ENCODE measurements at regions not wholly inside any gene's neighbourhood (a gene's known extent, or its start where the extent isn't known, plus 50 kb on each side); places are given as distances from the start of the nearest gene placed in this dataset.

GRCh38 chr1:213821943-213822334, 165.8 kb upstream of the PROX1 start:
- no peak for DNase-seq
- no peak overlapping the region for H3K27ac ChIP-seq (ENCODE audit: insufficient read depth in 1 of 2, low read depth in 1 of 2, low read length in 2 of 2, poor library complexity in 1 of 2, severe bottlenecking in 2 of 2)
- ChIA-PET POLR2A (no interaction called here), CTCF (no interaction called here)
- H3K4me1 ChIP-seq (ENCODE audit: control extremely low read depth in 1 of 4, control insufficient read depth in 4 of 4, insufficient read depth in 4 of 4, low read length in 3 of 4) = no peaks in the 10 kb centered on the region
- no peaks in the 10 kb centered on the region for H3K36me3 ChIP-seq (ENCODE audit: control insufficient read depth in 4 of 4, insufficient read depth in 4 of 4, low read length in 3 of 4)
- H3K9me3 ChIP-seq (ENCODE audit: control extremely low read depth in 1 of 5, control insufficient read depth in 4 of 5, insufficient read depth in 2 of 5, low read depth in 1 of 5, low read length in 4 of 5) = no peaks in the 10 kb centered on the region
- WGBS (ENCODE audit: insufficient coverage) = 0% methylated on average over 1 of the region's 1 CpG
- H3K27me3 ChIP-seq (replicated peaks in 2 of 5; ENCODE audit: control insufficient read depth in 4 of 5, insufficient read depth in 5 of 5, low read length in 4 of 5) = no peaks in the 10 kb centered on the region
- no peak overlapping the region for H3K4me3 ChIP-seq (ENCODE audit: control insufficient read depth in 1 of 7, extremely low read depth in 1 of 7, insufficient read depth in 4 of 7, low read depth in 2 of 7, low read length in 6 of 7)

GRCh38 chr1:213826891-213827290, 160.9 kb upstream of the PROX1 start:
- ChIA-PET CTCF (no interaction called here), POLR2A (no interaction called here)
- H3K36me3 ChIP-seq (ENCODE audit: control insufficient read depth in 4 of 4, insufficient read depth in 4 of 4, low read length in 3 of 4) = no peaks in the 10 kb centered on the region
- H3K27me3 ChIP-seq (replicated peaks in 2 of 5; ENCODE audit: control insufficient read depth in 4 of 5, insufficient read depth in 5 of 5, low read length in 4 of 5) = no peaks in the 10 kb centered on the region
- peaks cover 0 to 3% (median 0%) of the 10 kb centered on the region in 5 experiments for H3K9me3 ChIP-seq (ENCODE audit: control extremely low read depth in 1 of 5, control insufficient read depth in 4 of 5, insufficient read depth in 2 of 5, low read depth in 1 of 5, low read length in 4 of 5)
- H3K27ac ChIP-seq (ENCODE audit: insufficient read depth in 1 of 2, low read depth in 1 of 2, low read length in 2 of 2, poor library complexity in 1 of 2, severe bottlenecking in 2 of 2) = no peak overlapping the region
- 94% methylated on average over 3 of the region's 4 CpGs for WGBS (ENCODE audit: insufficient coverage)
- H3K4me3 ChIP-seq (ENCODE audit: control insufficient read depth in 1 of 7, extremely low read depth in 1 of 7, insufficient read depth in 4 of 7, low read depth in 2 of 7, low read length in 6 of 7) = no peak overlapping the region
- H3K4me1 ChIP-seq (ENCODE audit: control extremely low read depth in 1 of 4, control insufficient read depth in 4 of 4, insufficient read depth in 4 of 4, low read length in 3 of 4) = no peaks in the 10 kb centered on the region
- no peak for DNase-seq

DNA sequence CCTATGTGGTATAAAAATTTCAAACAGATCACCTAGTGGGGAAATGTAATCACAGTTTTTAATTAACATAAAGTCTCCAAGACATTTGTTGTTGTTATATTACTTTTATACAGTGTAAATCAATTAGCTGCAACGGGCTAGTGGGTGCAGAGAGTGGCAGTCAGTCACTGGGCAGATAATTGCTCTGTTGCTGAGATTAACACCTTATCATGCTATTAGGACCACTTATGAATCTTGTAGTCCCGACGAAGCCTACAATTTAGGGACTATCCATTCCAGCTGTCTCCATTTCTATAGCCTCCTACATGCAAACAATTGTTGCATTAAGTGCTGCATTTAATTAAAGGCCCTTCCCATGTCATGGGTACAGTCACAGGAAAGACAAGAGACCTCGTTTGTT, 158.9 kb upstream of the PROX1 start:
- ChIA-PET CTCF (no interaction called here), POLR2A (no interaction called here)
- Histone ChIP-seq H3K4me3 (ENCODE audit: control insufficient read depth in 1 of 7, extremely low read depth in 1 of 7, insufficient read depth in 4 of 7, low read depth in 2 of 7, low read length in 6 of 7) (no peak overlapping the region), H3K27me3 (replicated peaks in 2 of 5; ENCODE audit: control insufficient read depth in 4 of 5, insufficient read depth in 5 of 5, low read length in 4 of 5) (no peaks in the 10 kb centered on the region), H3K27ac (ENCODE audit: insufficient read depth in 1 of 2, low read depth in 1 of 2, low read length in 2 of 2, poor library complexity in 1 of 2, severe bottlenecking in 2 of 2) (no peak overlapping the region), H3K4me1 (ENCODE audit: control extremely low read depth in 1 of 4, control insufficient read depth in 4 of 4, insufficient read depth in 4 of 4, low read length in 3 of 4) (no peaks in the 10 kb centered on the region), H3K36me3 (ENCODE audit: control insufficient read depth in 4 of 4, insufficient read depth in 4 of 4, low read length in 3 of 4) (no peaks in the 10 kb centered on the region), H3K9me3 (ENCODE audit: control extremely low read depth in 1 of 5, control insufficient read depth in 4 of 5, insufficient read depth in 2 of 5, low read depth in 1 of 5, low read length in 4 of 5) (peaks cover 0 to 3% (median 0%) of the 10 kb centered on the region in 5 experiments)
- WGBS (ENCODE audit: insufficient coverage) = 71% methylated on average over 3 of the region's 4 CpGs
- no peak for DNase-seq

DNA sequence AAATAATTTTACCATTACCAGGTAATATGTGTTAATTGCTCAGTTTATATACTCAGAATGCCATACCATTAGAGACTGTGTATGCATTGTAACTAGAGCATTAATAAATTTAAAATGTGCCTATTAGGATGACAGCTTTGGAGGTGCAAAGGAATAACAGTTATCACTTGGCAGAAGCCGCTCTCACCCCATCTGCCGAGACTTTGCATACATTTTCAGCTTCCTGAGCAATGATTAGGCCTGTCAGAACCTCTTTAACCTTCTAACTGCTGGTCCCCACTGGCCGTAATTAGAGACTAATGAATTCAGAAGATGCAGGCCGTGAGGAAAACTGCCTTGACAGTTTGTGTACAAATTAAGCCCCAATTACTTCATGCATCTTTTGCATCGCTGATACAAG, 158.0 kb upstream of the PROX1 start:
- Histone ChIP-seq H3K27me3 (replicated peaks in 2 of 5; ENCODE audit: control insufficient read depth in 4 of 5, insufficient read depth in 5 of 5, low read length in 4 of 5) (no peaks in the 10 kb centered on the region), H3K4me3 (ENCODE audit: control insufficient read depth in 1 of 7, extremely low read depth in 1 of 7, insufficient read depth in 4 of 7, low read depth in 2 of 7, low read length in 6 of 7) (no peak overlapping the region), H3K9me3 (ENCODE audit: control extremely low read depth in 1 of 5, control insufficient read depth in 4 of 5, insufficient read depth in 2 of 5, low read depth in 1 of 5, low read length in 4 of 5) (peaks cover 0 to 3% (median 0%) of the 10 kb centered on the region in 5 experiments), H3K4me1 (ENCODE audit: control extremely low read depth in 1 of 4, control insufficient read depth in 4 of 4, insufficient read depth in 4 of 4, low read length in 3 of 4) (no peaks in the 10 kb centered on the region), H3K27ac (ENCODE audit: insufficient read depth in 1 of 2, low read depth in 1 of 2, low read length in 2 of 2, poor library complexity in 1 of 2, severe bottlenecking in 2 of 2) (no peak overlapping the region), H3K36me3 (ENCODE audit: control insufficient read depth in 4 of 4, insufficient read depth in 4 of 4, low read length in 3 of 4) (no peaks in the 10 kb centered on the region)
- ChIA-PET CTCF (no interaction called here), POLR2A (no interaction called here)
- 75% methylated on average over 3 of the region's 5 CpGs for WGBS (ENCODE audit: insufficient coverage)
- no peak for DNase-seq

DNA sequence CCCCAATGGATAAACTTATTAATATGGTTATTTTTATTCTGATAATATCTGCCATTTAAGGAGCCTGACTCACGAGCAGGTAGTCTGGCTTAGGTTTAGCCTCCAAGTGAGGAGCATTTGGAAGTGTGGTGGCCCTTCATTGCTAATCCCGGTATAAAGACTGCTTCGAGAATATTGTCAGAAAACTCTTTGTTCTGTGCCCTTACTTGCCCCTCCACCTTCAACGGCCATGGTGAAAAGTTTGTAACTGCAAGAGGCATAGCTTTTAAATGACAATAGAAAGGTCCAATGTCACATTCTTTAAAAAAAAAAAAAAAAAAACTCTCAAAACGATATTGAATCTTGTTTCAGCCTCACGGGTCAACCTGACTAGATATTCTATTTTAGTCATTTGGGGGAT, 157.4 kb upstream of the PROX1 start:
- no peaks in the 10 kb centered on the region for H3K27me3 ChIP-seq (replicated peaks in 2 of 5; ENCODE audit: control insufficient read depth in 4 of 5, insufficient read depth in 5 of 5, low read length in 4 of 5)

GRCh38 chr1:213840575-213840974, 147.2 kb upstream of the PROX1 start:
- DNase-seq = no peak
- H3K4me1 ChIP-seq (ENCODE audit: control extremely low read depth in 1 of 4, control insufficient read depth in 4 of 4, insufficient read depth in 4 of 4, low read length in 3 of 4) = no peaks in the 10 kb centered on the region
- 75% methylated on average over 3 of the region's 3 CpGs for WGBS (ENCODE audit: insufficient coverage)
- no peak overlapping the region for H3K27ac ChIP-seq (ENCODE audit: insufficient read depth in 1 of 2, low read depth in 1 of 2, low read length in 2 of 2, poor library complexity in 1 of 2, severe bottlenecking in 2 of 2)
- no peaks in the 10 kb centered on the region for H3K36me3 ChIP-seq (ENCODE audit: control insufficient read depth in 4 of 4, insufficient read depth in 4 of 4, low read length in 3 of 4)
- no peak overlapping the region for H3K4me3 ChIP-seq (ENCODE audit: control insufficient read depth in 1 of 7, extremely low read depth in 1 of 7, insufficient read depth in 4 of 7, low read depth in 2 of 7, low read length in 6 of 7)
- no peaks in the 10 kb centered on the region for H3K9me3 ChIP-seq (ENCODE audit: control extremely low read depth in 1 of 5, control insufficient read depth in 4 of 5, insufficient read depth in 2 of 5, low read depth in 1 of 5, low read length in 4 of 5)
- POLR2A ChIA-PET = no interaction called here
- H3K27me3 ChIP-seq (replicated peaks in 2 of 5; ENCODE audit: control insufficient read depth in 4 of 5, insufficient read depth in 5 of 5, low read length in 4 of 5) = no peaks in the 10 kb centered on the region
- CTCF ChIA-PET = no interaction called here

More for the DNA sequence above, 157.4 kb upstream of the PROX1 start:
- DNase-seq = no peak
- peaks cover 0 to 3% (median 0%) of the 10 kb centered on the region in 5 experiments for H3K9me3 ChIP-seq (ENCODE audit: control extremely low read depth in 1 of 5, control insufficient read depth in 4 of 5, insufficient read depth in 2 of 5, low read depth in 1 of 5, low read length in 4 of 5)
- H3K4me1 ChIP-seq (ENCODE audit: control extremely low read depth in 1 of 4, control insufficient read depth in 4 of 4, insufficient read depth in 4 of 4, low read length in 3 of 4) = no peaks in the 10 kb centered on the region
- no peaks in the 10 kb centered on the region for H3K36me3 ChIP-seq (ENCODE audit: control insufficient read depth in 4 of 4, insufficient read depth in 4 of 4, low read length in 3 of 4)
- ChIA-PET POLR2A (no interaction called here), CTCF (no interaction called here)
- no peak overlapping the region for H3K27ac ChIP-seq (ENCODE audit: insufficient read depth in 1 of 2, low read depth in 1 of 2, low read length in 2 of 2, poor library complexity in 1 of 2, severe bottlenecking in 2 of 2)
- 100% methylated on average over 1 of the region's 6 CpGs for WGBS (ENCODE audit: insufficient coverage)
- H3K4me3 ChIP-seq (ENCODE audit: control insufficient read depth in 1 of 7, extremely low read depth in 1 of 7, insufficient read depth in 4 of 7, low read depth in 2 of 7, low read length in 6 of 7) = no peak overlapping the region

DNA sequence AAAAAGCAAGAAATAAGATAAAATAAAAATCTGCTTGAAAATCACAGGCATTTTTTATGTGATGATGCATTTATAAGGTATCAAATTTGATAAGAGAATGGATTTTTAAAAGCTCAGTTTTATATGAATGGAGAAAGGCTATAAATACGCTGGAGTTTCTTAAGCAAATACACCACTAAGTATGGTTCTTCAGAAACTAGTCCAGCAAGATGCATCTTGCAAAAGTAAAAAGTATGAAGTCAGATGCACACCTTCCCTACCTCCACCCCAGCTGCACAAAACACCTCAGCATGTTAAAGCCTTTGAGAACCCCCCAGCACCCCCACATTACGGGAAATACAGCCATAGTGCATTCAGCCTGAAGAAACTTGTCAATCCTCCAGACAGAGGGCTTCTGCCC, 143.1 kb upstream of the PROX1 start:
- POLR2A ChIA-PET = no interaction called here
- 60% methylated on average over 1 of the region's 2 CpGs for WGBS (ENCODE audit: insufficient coverage)
- Histone ChIP-seq H3K36me3 (ENCODE audit: control insufficient read depth in 4 of 4, insufficient read depth in 4 of 4, low read length in 3 of 4) (no peaks in the 10 kb centered on the region), H3K4me3 (ENCODE audit: control insufficient read depth in 1 of 7, extremely low read depth in 1 of 7, insufficient read depth in 4 of 7, low read depth in 2 of 7, low read length in 6 of 7) (no peak overlapping the region), H3K27me3 (replicated peaks in 2 of 5; ENCODE audit: control insufficient read depth in 4 of 5, insufficient read depth in 5 of 5, low read length in 4 of 5) (no peaks in the 10 kb centered on the region), H3K4me1 (ENCODE audit: control extremely low read depth in 1 of 4, control insufficient read depth in 4 of 4, insufficient read depth in 4 of 4, low read length in 3 of 4) (no peaks in the 10 kb centered on the region), H3K27ac (ENCODE audit: insufficient read depth in 1 of 2, low read depth in 1 of 2, low read length in 2 of 2, poor library complexity in 1 of 2, severe bottlenecking in 2 of 2) (no peak overlapping the region), H3K9me3 (ENCODE audit: control extremely low read depth in 1 of 5, control insufficient read depth in 4 of 5, insufficient read depth in 2 of 5, low read depth in 1 of 5, low read length in 4 of 5) (no peaks in the 10 kb centered on the region)
- DNase-seq = no peak
- CTCF ChIA-PET = no interaction called here

All from common myeloid progenitor, CD34-positive (primary cell).